ENCODE measurements at regions not wholly inside any gene's neighbourhood (a gene's known extent, or its start where the extent isn't known, plus 50 kb on each side); places are given as distances from the start of the nearest gene placed in this dataset.

DNA sequence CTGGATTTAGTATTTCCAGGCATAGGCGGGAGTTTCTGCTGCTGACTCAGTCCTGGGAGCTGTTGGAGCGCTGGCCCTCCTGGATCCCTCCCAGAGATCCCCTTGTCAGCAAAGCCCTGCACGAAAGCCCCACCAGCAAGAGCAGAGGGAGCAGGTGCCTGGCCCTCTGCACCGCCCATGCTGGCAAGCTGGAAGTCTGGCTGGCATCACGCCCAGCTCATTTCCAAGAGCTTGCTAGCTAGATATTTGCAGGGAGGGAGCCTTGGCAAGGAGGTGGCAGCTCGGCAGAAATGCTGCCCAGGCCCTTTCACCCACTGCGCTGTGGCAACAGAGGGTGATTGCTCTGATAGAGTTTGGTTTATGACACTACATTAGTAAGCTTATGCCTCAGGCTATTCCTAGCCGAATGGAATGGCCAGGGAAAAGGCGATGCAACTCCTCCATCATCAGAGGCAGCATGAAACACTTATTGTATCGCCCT lies 193.9 kb downstream of the EMP1 start:
- Mint-ChIP-seq H3K9me3 (peaks cover 4% of the 10 kb centered on the region), H3K27ac (no peak overlapping the region), H3K4me1 (no peaks in the 10 kb centered on the region), H3K4me3 (no peak overlapping the region), H3K27me3 (peaks cover 2% of the 10 kb centered on the region), H3K36me3 (no peaks in the 10 kb centered on the region)

DNA sequence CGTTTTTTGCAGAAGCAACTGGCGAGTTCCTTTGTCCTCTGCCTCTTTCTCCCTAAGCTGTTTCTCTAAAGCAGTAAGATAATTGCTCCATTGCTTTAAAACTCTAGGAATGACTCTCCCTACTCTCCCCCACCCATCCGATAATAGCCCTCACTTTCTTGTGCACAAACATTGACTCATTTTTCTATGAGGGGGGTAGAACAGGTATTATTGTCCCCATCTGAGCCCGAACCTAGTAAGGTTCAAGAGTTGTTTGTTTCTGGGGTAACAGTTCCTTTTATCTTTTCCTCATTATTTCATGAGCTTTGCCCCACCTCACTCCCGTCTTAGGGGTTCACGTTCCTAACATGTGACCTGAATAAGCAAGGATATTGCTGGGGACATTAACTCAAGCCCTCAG lies 190.6 kb downstream of the EMP1 start:
- H3K4me3 Mint-ChIP-seq = no peak overlapping the region
- H3K9me3 Mint-ChIP-seq = peaks cover 4% of the 10 kb centered on the region
- H3K27me3 Mint-ChIP-seq = peaks cover 2% of the 10 kb centered on the region
- H3K4me1 Mint-ChIP-seq = no peaks in the 10 kb centered on the region
- no peak overlapping the region for H3K27ac Mint-ChIP-seq
- no peaks in the 10 kb centered on the region for H3K36me3 Mint-ChIP-seq

DNA sequence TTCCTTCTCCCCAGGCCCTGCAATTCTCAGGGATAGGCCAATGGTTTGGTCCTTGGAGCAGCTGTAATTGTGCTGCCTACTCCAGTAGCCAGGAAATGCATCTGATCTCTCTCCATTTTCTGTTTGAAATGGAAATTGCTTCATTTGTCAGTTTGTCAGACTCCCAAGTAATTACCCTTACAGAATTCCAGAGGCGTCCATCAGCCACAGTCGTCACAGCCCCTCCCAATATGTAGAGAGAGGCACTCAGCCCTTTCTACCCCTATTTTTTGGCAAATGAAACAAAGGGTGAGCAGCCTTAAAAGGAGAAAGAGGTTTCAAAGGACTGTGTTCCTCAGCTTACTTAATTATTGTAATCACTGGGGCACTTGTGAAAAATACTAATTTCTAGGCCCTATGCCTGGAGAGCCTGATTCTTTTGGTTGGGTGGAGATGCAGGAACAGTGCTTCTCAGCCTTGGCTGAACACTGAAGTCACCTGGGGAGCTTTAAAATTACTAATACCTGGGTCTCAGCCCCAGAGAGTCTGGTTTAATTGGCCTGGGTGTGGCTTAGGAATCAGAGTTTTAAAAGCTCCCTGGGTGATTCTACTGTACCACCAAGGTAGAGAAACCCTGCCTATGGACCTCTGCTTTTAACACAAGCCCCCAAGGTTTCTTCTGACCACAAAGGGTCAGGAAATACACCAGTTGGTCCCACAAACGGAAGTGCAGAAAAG lies 190.0 kb downstream of the EMP1 start:
- no peak overlapping the region for H3K4me3 Mint-ChIP-seq
- peaks cover 2% of the 10 kb centered on the region for H3K27me3 Mint-ChIP-seq

DNA sequence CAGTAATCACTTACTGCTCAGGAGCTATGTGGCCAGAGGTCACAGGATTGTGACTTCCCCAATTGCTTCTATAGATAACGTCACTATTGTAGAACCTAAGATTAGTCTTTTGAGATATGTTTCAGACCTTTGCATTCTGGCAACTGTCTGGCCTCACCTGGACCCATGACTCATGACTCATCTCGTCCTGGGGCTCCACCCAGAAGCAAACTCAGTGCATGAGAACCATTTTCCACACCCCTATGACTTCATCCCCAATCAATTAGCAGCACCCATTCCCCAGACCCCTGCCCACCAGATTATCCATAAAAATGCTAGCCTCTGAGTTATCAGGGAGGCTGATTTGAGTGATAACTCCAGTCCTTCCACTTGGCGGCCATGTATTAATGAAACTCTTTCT lies 186.9 kb downstream of the EMP1 start:
- H3K36me3 Mint-ChIP-seq = no peaks in the 10 kb centered on the region
- no peaks in the 10 kb centered on the region for H3K4me1 Mint-ChIP-seq
- peaks cover under 1% of the 10 kb centered on the region for H3K9me3 Mint-ChIP-seq

More for the DNA sequence above, 190.0 kb downstream of the EMP1 start:
- Mint-ChIP-seq H3K36me3 (no peaks in the 10 kb centered on the region), H3K27ac (no peak overlapping the region), H3K4me1 (no peaks in the 10 kb centered on the region), H3K9me3 (peaks cover 4% of the 10 kb centered on the region)

DNA sequence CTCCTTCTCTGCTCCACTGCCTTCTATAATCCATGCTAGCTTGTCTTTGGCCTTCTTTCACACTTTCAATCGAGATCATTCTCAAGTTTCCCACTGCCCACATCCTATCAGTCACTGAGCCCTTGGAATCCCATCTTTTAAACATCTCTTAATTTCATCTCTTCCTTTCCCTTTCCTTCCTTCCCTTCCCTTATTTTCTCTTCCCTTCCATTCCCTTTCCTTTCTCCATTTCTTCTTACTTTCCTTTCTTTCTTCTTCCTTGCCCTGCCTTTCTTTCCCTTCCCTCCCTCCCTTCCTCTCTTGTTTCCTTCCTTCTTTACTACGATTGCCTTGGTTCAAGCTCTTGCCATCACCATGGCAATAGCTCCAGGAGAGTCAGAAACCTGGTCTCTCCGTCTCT lies 183.8 kb downstream of the EMP1 start:
- H3K9me3 Mint-ChIP-seq = no peaks in the 10 kb centered on the region
- H3K36me3 Mint-ChIP-seq = no peaks in the 10 kb centered on the region
- H3K4me3 Mint-ChIP-seq = no peak overlapping the region
- H3K27me3 Mint-ChIP-seq = peaks cover 2% of the 10 kb centered on the region
- no peaks in the 10 kb centered on the region for H3K4me1 Mint-ChIP-seq
- no peak overlapping the region for H3K27ac Mint-ChIP-seq

More for the DNA sequence above, 186.9 kb downstream of the EMP1 start:
- no peak overlapping the region for H3K27ac Mint-ChIP-seq
- peaks cover 2% of the 10 kb centered on the region for H3K27me3 Mint-ChIP-seq
- H3K4me3 Mint-ChIP-seq = no peak overlapping the region

DNA sequence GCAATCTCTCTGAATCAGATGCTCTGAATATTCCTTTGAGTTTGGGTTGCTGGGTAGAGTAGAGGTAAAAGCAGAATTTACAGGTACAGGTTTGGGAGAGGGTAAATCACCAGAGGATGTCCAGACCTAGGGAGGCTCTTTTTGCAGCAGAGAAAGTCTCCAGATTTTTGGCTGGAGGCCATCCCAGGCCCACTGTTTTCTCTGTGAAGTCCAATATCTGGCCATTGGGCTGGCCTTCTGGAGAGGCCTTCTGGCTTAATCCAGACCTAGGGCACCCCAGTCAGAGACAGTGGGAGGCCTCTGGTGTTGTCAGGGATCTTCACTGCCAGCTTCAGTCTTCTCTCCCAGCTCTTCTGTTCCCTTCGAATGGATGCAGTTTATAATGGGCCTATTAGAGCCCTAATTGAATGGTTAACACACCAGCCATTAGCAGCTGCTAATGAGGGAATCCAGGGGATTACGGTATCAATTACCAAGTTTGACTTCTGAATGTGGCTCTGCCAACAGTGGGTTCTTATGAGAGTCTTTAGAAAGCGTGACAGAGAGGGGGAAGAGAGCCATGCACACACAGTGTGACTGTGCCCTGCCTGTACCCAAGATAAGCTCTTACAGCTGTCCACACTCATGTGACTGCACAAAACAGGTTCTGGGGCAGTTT lies 183.1 kb downstream of the EMP1 start:
- Mint-ChIP-seq H3K36me3 (no peaks in the 10 kb centered on the region), H3K4me3 (no peak overlapping the region), H3K27me3 (peaks cover 2% of the 10 kb centered on the region), H3K9me3 (no peaks in the 10 kb centered on the region), H3K27ac (no peak overlapping the region), H3K4me1 (no peaks in the 10 kb centered on the region)

DNA sequence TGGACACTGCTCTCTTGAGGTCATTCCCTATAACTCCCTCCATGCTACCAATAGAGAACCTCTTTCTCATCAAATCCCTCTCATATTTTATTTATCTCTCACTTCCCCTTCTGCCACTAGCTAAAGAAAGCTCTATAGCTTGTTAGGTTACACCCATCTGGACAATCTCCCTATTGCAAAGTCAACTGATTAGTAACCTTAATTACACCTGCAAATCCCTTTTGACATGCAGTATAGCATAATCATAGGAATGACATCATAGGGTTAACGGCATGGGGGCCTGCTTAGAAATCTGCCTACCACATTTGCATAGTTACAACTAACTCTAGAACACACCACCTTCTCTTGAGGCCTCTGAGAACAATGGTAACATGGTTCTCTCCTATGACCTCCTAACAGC lies 181.2 kb downstream of the EMP1 start:
- Mint-ChIP-seq H3K4me1 (no peaks in the 10 kb centered on the region), H3K4me3 (no peak overlapping the region), H3K9me3 (no peaks in the 10 kb centered on the region), H3K27ac (no peak overlapping the region), H3K36me3 (no peaks in the 10 kb centered on the region), H3K27me3 (peaks cover 2% of the 10 kb centered on the region)

DNA sequence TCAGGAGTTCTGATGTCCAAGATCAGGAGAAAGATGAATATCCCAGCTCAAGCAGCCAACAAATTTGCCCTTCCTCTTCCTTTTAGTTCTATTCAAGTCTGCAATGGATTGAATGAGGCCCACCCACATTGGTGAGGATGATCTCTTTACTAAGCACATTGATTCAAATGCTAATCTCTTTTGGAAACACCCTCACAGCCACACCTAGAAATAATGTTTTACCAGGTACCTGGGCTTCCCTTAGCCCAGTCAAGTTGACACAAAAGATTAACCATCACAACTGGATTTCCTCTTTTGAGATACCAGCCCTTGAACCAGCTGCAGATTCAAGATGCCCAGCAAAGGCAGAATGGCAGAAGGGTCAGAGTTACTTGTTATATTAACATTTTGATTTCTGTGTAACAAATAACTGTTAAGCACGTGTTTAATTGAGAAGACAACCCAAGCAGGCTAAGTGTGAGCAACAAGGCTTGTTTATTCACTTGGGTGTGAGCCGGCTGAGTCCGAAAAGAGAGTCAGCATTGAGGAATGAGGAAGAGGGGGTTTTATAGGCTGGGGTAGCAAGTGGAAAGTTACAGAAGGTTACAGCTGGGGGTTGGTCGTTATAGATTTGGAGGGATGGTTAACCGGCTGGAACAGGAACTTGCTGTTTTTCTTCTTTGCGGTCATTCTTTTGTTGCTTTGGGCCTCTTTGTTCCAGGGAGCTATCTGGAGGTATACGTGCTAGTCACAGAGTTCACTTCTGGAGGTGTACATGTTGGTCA lies 180.3 kb downstream of the EMP1 start:
- Mint-ChIP-seq H3K4me1 (no peaks in the 10 kb centered on the region), H3K27ac (no peak overlapping the region), H3K4me3 (no peak overlapping the region), H3K27me3 (peaks cover 2% of the 10 kb centered on the region), H3K36me3 (no peaks in the 10 kb centered on the region), H3K9me3 (no peaks in the 10 kb centered on the region)

DNA sequence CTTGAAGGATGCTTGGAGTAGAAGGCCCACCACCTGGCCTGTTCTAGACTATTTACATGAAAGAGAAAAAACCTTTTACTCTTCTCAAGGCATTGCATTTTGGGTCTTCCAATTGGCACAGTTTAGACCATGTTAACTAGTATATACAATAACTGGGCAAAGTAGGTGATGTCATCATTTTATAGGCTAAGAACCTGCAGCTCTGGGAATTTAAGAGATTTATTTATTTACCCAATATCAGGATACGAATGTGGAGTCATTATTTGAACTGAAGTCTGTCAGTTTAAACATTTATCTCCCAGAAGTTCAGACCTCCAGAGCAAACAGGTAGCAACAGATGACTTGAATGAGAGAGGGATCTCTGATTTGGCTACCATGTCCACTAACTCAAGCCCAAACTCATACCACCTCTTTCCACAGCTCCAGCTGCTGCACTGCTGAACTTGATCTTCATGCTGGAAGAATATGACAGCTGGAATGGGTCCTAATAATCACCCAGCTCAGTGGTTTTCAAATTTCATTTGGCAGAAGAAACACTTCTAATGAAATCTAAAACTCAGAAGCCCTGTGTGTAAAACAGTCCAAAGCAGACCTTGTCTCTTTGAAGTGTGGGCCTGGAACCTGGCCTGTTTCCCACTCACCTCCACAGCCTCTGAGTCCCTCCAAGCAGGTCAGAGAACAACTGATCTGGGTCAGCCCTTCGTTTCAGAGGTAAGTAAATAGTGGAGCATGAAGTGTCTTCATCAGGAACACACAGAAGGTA lies 179.2 kb downstream of the EMP1 start:
- no peaks in the 10 kb centered on the region for H3K9me3 Mint-ChIP-seq
- no peak overlapping the region for H3K27ac Mint-ChIP-seq
- peaks cover 4% of the 10 kb centered on the region for H3K27me3 Mint-ChIP-seq
- no peak overlapping the region for H3K4me3 Mint-ChIP-seq
- H3K36me3 Mint-ChIP-seq = no peaks in the 10 kb centered on the region
- no peaks in the 10 kb centered on the region for H3K4me1 Mint-ChIP-seq

DNA sequence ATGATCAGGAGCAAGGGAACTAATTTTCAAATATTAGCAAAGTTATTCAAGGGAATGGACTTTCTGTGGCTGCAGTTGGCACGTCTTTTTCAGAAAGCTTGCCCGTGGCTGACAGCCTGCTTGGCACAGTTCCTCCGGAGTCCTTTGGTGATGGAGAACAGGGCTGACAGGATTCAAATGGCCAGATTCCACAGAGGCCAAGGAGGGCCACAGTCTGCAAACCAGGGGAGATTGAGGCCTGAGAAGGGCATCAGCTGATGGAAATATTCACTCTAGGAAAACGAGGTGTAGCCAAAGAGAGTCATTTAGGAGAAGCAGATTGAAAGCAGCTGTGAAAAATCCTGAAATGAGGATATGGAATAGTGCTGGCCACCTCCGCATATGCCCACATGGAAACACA lies 178.3 kb downstream of the EMP1 start:
- H3K27me3 Mint-ChIP-seq = peaks cover 4% of the 10 kb centered on the region
- no peaks in the 10 kb centered on the region for H3K36me3 Mint-ChIP-seq
- H3K27ac Mint-ChIP-seq = no peak overlapping the region

DNA sequence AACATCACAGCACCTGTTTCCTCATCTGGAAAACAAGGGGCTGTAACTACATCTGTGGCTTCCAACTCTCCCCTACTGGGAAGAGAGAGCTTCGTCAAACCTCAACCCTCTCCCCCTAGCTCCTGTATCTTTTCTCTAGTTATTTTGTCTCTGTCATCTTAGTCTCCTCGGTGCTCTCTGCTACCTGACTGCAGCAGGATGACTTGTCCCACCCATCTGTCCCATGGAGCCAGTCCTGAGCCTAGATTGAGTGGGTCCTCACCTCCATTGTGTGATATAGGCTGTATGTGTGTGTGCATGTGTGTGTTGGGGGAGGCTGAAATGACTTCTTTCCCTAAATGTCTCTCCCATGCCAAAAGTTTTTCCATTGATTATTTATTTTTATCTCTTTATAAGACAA lies 177.3 kb downstream of the EMP1 start:
- Mint-ChIP-seq H3K36me3 (no peaks in the 10 kb centered on the region), H3K9me3 (no peaks in the 10 kb centered on the region), H3K27me3 (peaks cover 4% of the 10 kb centered on the region), H3K27ac (no peak overlapping the region), H3K4me1 (no peaks in the 10 kb centered on the region), H3K4me3 (no peak overlapping the region)

More for the DNA sequence above, 178.3 kb downstream of the EMP1 start:
- no peak overlapping the region for H3K4me3 Mint-ChIP-seq
- H3K9me3 Mint-ChIP-seq = no peaks in the 10 kb centered on the region
- no peaks in the 10 kb centered on the region for H3K4me1 Mint-ChIP-seq

DNA sequence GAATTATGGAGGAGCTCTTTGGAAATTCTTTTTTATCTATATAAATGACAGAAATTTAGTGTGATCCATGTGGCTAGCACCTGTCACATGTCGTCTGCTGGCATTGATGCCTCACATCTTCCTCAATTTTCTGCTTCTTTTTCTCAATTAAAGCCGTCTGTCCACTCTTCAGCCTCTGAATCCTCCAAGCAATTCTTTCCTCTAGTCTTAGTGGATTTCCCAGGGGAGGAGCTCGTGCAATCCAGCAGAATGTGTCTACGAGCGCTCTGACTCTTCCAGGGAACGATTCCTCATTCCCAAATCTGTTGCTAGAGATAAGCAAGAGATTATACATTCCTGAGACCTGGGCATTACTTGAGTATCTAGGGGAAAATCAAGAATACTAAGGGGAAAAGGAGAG lies 176.6 kb downstream of the EMP1 start:
- Mint-ChIP-seq H3K36me3 (no peaks in the 10 kb centered on the region), H3K27ac (no peak overlapping the region), H3K9me3 (no peaks in the 10 kb centered on the region), H3K27me3 (peaks cover 4% of the 10 kb centered on the region), H3K4me1 (no peaks in the 10 kb centered on the region), H3K4me3 (no peak overlapping the region)

DNA sequence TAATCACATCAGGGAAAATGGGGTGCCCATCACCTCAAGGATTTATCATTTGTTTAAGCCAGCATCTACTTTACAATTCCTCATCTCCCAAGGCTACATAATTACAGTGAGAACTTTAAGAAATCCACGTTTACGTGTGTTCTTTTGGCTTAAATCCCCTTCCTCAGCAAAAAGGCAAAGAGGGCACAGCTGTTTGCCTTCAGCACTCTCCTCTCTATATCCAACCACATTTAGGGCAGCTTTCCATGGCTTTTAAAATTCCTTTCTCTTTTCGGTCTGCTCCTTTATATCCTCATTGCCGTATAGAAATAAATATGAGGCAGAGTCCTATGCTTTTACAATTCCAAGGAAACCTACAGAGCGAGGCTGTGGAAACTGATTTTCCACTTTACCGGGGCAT lies 175.9 kb downstream of the EMP1 start:
- Mint-ChIP-seq H3K4me1 (no peaks in the 10 kb centered on the region), H3K27me3 (peaks cover 4% of the 10 kb centered on the region), H3K9me3 (no peaks in the 10 kb centered on the region), H3K27ac (no peak overlapping the region), H3K4me3 (no peak overlapping the region), H3K36me3 (no peaks in the 10 kb centered on the region)

DNA sequence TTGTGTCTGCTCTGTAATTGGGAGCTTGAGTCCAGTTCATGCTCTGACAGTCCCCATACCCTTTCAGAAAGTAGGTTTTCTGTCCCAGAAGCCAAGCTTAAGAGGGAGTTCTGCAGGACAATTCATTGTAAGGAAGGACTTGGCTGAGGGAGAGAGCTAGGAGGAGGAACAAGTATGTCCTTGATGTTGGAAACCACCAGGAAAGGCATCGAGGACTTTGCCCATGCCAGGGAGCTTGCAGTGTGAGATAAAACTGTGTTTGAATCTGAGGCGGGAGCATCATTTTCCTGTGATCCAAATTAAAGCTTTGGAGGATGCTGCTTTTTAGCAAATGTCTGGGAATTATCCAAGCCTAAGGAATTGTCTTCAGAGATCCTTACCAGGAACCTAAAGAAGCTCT lies 175.3 kb downstream of the EMP1 start:
- H3K27ac Mint-ChIP-seq = no peak overlapping the region
- H3K4me1 Mint-ChIP-seq = no peaks in the 10 kb centered on the region
- no peaks in the 10 kb centered on the region for H3K36me3 Mint-ChIP-seq
- no peaks in the 10 kb centered on the region for H3K9me3 Mint-ChIP-seq
- no peak overlapping the region for H3K4me3 Mint-ChIP-seq
- H3K27me3 Mint-ChIP-seq = peaks cover 2% of the 10 kb centered on the region

DNA sequence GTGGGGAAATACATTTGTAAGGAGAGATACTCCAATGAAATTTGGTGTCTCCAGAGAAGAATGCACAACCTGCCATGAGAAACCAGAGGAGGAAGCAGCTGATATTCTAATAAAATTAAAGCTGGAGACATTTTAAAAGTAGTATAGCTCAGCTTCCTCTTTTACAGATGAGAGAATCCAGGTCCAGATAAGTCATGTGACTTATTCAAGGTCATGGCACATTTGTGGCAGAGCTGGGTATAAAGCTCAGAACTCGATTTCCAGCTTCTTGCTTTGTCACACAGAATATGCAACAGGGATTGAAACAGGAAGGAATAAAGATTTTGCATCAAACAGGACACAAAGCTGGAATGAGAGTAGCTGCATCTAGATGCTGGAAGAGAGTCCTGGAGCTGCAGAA lies 174.8 kb downstream of the EMP1 start:
- H3K27ac Mint-ChIP-seq = no peak overlapping the region
- no peaks in the 10 kb centered on the region for H3K9me3 Mint-ChIP-seq
- H3K36me3 Mint-ChIP-seq = no peaks in the 10 kb centered on the region
- no peak overlapping the region for H3K4me3 Mint-ChIP-seq
- H3K27me3 Mint-ChIP-seq = peaks cover 2% of the 10 kb centered on the region
- H3K4me1 Mint-ChIP-seq = no peaks in the 10 kb centered on the region

Data from activated naive CD4-positive, alpha-beta T cell treated with anti-CD3 and anti-CD28 coated beads, Interleukin-2, amount 50 U/mL, for 24 hours (primary cell).